HCT116 (cell line): ENCODE measurements at regions not wholly inside any gene's neighbourhood (a gene's known extent, or its start where the extent isn't known, plus 50 kb on each side); places are given as distances from the start of the nearest gene placed in this dataset.

Source experiments
- RAD21 ChIP-seq: IDR thresholded peaks from 2 replicates; pipeline ENCODE4 v1.6.1; 2012; ENCODE audit warnings: low read depth, mild to moderate bottlenecking
- REST ChIP-seq: IDR thresholded peaks from 2 replicates; pipeline ENCODE4 v1.6.1; 2012; ENCODE audit warnings: low read depth

GRCh38 chr7:124201768-124202349 lies 169.0 kb upstream of the TMEM229A start:
- TF ChIP-seq RAD21 (no peak), REST (no peak)
